ENCODE measurements at regions not wholly inside any gene's neighbourhood (a gene's known extent, or its start where the extent isn't known, plus 50 kb on each side); places are given as distances from the start of the nearest gene placed in this dataset.

DNA sequence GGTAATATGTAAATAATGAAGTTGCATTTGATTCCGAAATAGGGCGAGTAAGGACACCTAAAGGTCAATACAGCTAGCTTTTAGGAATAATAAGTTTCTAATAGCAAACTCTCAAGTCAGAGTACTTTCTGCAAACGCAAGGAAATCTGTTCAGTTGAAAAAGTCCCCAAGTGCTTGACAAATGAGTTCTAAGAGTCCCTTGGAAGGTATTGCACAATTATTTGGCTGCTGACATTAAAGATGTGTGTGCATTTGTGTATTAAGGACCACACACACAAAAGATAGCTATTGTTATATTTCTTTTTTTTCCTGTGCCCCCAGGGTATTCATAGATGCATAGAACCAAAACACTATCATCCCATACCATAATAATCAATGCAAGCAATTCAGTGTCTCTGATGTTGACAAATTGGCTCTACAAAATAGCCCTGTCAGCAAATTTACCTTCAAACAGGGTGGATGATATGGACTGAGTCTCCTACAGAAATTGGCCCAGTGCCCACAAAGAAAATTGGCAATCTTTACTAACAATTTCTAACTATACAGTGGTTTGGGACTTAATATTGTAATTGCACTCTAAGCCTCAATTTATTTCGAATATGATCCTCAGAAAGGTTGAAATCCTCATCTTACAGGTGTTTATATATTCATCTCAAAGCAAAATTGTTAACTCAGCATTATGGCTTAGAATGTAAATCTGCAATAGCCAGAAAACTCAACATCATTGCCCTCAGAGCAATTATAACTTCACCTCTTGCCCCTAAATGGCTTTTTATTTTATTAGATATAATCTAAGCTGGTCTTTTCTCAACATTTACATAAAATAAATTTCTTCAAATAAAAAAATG is 827.2 kb downstream of the MAT2B start:
- WGBS, 2 donors = 54 to 58% methylated on average over 4 of the region's 4 CpGs
- TF ChIP-seq POLR2A (IDR thresholded peaks at IDR 0.05) = no peak
- TF ChIP-seq, protein P1, sequence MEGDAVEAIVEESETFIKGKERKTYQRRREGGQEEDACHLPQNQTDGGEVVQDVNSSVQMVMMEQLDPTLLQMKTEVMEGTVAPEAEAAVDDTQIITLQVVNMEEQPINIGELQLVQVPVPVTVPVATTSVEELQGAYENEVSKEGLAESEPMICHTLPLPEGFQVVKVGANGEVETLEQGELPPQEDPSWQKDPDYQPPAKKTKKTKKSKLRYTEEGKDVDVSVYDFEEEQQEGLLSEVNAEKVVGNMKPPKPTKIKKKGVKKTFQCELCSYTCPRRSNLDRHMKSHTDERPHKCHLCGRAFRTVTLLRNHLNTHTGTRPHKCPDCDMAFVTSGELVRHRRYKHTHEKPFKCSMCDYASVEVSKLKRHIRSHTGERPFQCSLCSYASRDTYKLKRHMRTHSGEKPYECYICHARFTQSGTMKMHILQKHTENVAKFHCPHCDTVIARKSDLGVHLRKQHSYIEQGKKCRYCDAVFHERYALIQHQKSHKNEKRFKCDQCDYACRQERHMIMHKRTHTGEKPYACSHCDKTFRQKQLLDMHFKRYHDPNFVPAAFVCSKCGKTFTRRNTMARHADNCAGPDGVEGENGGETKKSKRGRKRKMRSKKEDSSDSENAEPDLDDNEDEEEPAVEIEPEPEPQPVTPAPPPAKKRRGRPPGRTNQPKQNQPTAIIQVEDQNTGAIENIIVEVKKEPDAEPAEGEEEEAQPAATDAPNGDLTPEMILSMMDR (IDR thresholded peaks at IDR 0.05) = no peak
- H3K27ac ChIP-seq = no peak overlapping the region
- DNase-seq = no peak
- H3K36me3 ChIP-seq = no peaks in the 10 kb centered on the region
- no peaks in the 10 kb centered on the region for H3K27me3 ChIP-seq
- H3K4me3 ChIP-seq (replicated peaks in 1 of 3) = no peak overlapping the region
- no peaks in the 10 kb centered on the region for H3K4me1 ChIP-seq
- H3K9me3 ChIP-seq = no peaks in the 10 kb centered on the region
- intact Hi-C loops (cut with DNase I) = no loop called here

DNA sequence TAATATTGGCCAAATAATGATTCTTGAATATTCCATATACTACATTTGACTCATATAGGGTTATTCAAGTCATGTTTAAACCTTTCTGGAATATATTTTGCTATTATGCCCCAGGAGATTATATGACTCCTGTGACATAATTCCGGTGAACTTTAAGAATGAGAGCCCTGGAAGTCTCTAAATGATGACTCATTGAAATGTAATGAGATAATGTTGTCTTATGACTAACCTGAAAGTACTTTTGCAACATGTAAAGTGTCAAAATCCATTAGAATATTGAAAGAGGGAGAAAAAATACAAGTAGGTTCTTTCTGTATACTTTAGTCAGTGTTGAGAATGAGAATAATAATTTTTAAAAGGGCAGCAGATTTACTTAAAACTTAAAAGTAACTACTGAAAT is 830.4 kb downstream of the MAT2B start:
- H3K4me3 ChIP-seq (replicated peaks in 1 of 3) = no peak overlapping the region
- no peak overlapping the region for H3K27ac ChIP-seq
- no peak for DNase-seq
- H3K9me3 ChIP-seq = no peaks in the 10 kb centered on the region
- no peaks in the 10 kb centered on the region for H3K36me3 ChIP-seq
- H3K27me3 ChIP-seq = no peaks in the 10 kb centered on the region
- intact Hi-C loops (cut with DNase I) = no loop called here
- TF ChIP-seq, protein P1 (IDR thresholded peaks at IDR 0.05) = no peak
- WGBS, 2 donors = 71 to 77% methylated on average over 1 of the region's 1 CpG
- no peaks in the 10 kb centered on the region for H3K4me1 ChIP-seq

DNA sequence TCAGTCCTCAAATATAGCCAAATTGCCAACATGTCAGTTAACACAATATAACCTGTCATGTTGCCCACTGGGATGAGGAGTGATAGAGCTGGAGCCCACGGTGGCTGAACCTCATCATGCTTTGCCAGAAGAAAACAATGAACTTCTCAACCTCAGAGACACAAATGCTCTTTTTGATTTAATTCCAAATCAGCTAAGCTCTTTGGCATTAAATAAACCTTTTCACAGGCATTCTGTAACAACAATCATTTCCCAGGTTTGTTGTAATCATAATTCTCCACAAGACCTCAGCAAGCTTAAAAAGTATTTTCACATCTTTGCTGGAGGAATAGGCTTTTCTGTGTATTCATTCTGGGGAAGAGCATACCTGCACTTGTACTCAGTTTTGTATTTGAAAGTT is 830.9 kb downstream of the MAT2B start:
- Histone ChIP-seq H3K4me3 (replicated peaks in 1 of 3) (no peak overlapping the region), H3K27ac (no peak overlapping the region), H3K36me3 (no peaks in the 10 kb centered on the region), H3K4me1 (no peaks in the 10 kb centered on the region), H3K9me3 (no peaks in the 10 kb centered on the region), H3K27me3 (no peaks in the 10 kb centered on the region)
- no peak for TF ChIP-seq POLR2A (IDR thresholded peaks at IDR 0.05)
- 38 to 52% methylated on average over 1 of the region's 1 CpG for WGBS, 2 donors
- no peak for DNase-seq
- intact Hi-C loops (cut with DNase I) = no loop called here

DNA sequence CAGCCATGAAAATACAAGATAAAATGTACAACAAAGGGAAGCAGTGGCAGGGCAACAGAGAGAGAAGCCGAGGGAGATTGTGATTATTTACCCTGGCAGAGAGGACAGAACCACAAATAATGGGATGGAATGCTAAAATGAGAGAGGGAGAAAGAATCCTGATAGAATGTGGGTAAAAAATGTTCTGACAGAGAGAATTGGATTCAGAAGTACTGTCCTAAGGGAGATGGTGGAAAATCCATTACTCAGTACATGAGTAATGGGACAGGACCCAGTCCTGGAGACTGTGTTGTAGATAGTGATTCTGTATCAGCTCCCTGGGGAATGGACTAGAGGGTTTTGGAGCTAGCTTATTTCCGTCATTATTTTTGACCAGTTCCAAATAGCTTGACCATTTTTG is 831.5 kb downstream of the MAT2B start:
- Histone ChIP-seq H3K36me3 (no peaks in the 10 kb centered on the region), H3K27me3 (no peaks in the 10 kb centered on the region), H3K9me3 (no peaks in the 10 kb centered on the region), H3K4me1 (no peaks in the 10 kb centered on the region), H3K27ac (no peak overlapping the region), H3K4me3 (replicated peaks in 1 of 3) (no peak overlapping the region)
- WGBS, 2 donors = 74 to 75% methylated on average over 2 of the region's 2 CpGs
- TF ChIP-seq POLR2A (IDR thresholded peaks at IDR 0.05) = no peak
- TF ChIP-seq, protein P1 (IDR thresholded peaks at IDR 0.05) = no peak
- intact Hi-C loops (cut with DNase I) = no loop called here
- no peak for DNase-seq

DNA sequence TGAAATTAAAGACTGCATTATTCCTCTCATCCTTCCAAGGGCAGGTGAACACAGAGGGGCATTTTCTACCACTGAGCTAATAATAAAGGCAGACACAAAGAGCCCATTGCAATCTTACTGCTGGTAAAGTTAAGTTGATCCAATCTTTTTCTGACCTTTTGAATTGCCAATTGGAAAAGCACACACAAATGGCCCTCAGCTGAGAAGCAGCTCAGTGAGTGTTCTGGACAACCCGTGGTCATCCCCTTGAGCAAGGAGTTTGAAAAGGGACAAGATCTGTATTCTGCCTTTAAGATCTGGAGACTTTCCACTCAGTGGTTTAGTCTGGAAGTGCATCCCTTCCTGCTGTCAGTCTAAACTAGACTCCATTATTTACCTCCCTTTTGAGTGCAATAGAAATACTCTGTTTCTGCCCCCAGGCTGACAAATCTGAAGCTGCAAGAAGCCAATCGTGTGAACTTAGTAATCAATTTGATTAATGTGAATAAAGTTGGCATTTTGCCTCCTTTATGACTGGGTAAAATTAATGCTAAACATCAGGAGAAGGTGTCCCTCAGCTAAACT is 835.7 kb downstream of the MAT2B start:
- Histone ChIP-seq H3K27ac (no peak overlapping the region), H3K27me3 (no peaks in the 10 kb centered on the region), H3K4me1 (no peaks in the 10 kb centered on the region), H3K9me3 (no peaks in the 10 kb centered on the region), H3K36me3 (no peaks in the 10 kb centered on the region), H3K4me3 (replicated peaks in 1 of 3) (no peak overlapping the region)
- 59 to 74% methylated on average over 2 of the region's 2 CpGs for WGBS, 2 donors
- TF ChIP-seq, protein P1 (IDR thresholded peaks at IDR 0.05) = no peak
- no peak for TF ChIP-seq POLR2A (IDR thresholded peaks at IDR 0.05)
- DNase-seq = no peak
- intact Hi-C loops (cut with DNase I) = no loop called here

Data from thyroid gland (tissue), 4 donors.